ENCODE measurements at regions not wholly inside any gene's neighbourhood (a gene's known extent, or its start where the extent isn't known, plus 50 kb on each side); places are given as distances from the start of the nearest gene placed in this dataset.

- peaks cover 66% of the 10 kb centered on the region for H3K27me3 ChIP-seq (ENCODE audit: insufficient read depth, low read length)
- H3K4me1 ChIP-seq (ENCODE audit: insufficient read depth, low read length), result peaks cover 8% of the 10 kb centered on the region
- no peak overlapping the region for H3K4me3 ChIP-seq (ENCODE audit: low read length)
- H3K9me3 ChIP-seq (ENCODE audit: low read depth, low read length), result peaks cover 9% of the 10 kb centered on the region
Measured at GRCh38 chr9:89234205-89235067, 55.8 kb upstream of the SHC3 start.

GRCh38 chr9:89236955-89237573 is 58.4 kb upstream of the SHC3 start:
- no peaks in the 10 kb centered on the region for H3K9me3 ChIP-seq (ENCODE audit: low read depth, low read length)
- H3K4me3 ChIP-seq (ENCODE audit: low read length), result no peak overlapping the region
- H3K27me3 ChIP-seq (ENCODE audit: insufficient read depth, low read length), result peaks cover 54% of the 10 kb centered on the region
- peaks cover 8% of the 10 kb centered on the region for H3K4me1 ChIP-seq (ENCODE audit: insufficient read depth, low read length)

GRCh38 chr9:89238424-89238823 is 59.8 kb upstream of the SHC3 start:
- Histone ChIP-seq H3K27me3 (ENCODE audit: insufficient read depth, low read length) (peaks cover 45% of the 10 kb centered on the region), H3K4me1 (ENCODE audit: insufficient read depth, low read length) (peaks cover 8% of the 10 kb centered on the region), H3K9me3 (ENCODE audit: low read depth, low read length) (no peaks in the 10 kb centered on the region), H3K4me3 (ENCODE audit: low read length) (no peak overlapping the region)

- H3K4me1 ChIP-seq (ENCODE audit: insufficient read depth, low read length), result no peaks in the 10 kb centered on the region
- H3K9me3 ChIP-seq (ENCODE audit: low read depth, low read length), result no peaks in the 10 kb centered on the region
- no peak overlapping the region for H3K4me3 ChIP-seq (ENCODE audit: low read length)
- peaks cover 7% of the 10 kb centered on the region for H3K27me3 ChIP-seq (ENCODE audit: insufficient read depth, low read length)
Measured at GRCh38 chr9:89243296-89244061, 64.9 kb upstream of the SHC3 start.

- no peaks in the 10 kb centered on the region for H3K27me3 ChIP-seq (ENCODE audit: insufficient read depth, low read length)
- no peaks in the 10 kb centered on the region for H3K4me1 ChIP-seq (ENCODE audit: insufficient read depth, low read length)
- no peak overlapping the region for H3K4me3 ChIP-seq (ENCODE audit: low read length)
- H3K9me3 ChIP-seq (ENCODE audit: low read depth, low read length), result no peaks in the 10 kb centered on the region
Measured at GRCh38 chr9:89246840-89247239, 64.2 kb upstream of the CKS2 start.

GRCh38 chr9:89247431-89248353 is 63.3 kb upstream of the CKS2 start:
- H3K4me3 ChIP-seq (ENCODE audit: low read length), result no peak overlapping the region
- H3K9me3 ChIP-seq (ENCODE audit: low read depth, low read length), result no peaks in the 10 kb centered on the region
- H3K4me1 ChIP-seq (ENCODE audit: insufficient read depth, low read length), result no peaks in the 10 kb centered on the region
- no peaks in the 10 kb centered on the region for H3K27me3 ChIP-seq (ENCODE audit: insufficient read depth, low read length)

- Histone ChIP-seq H3K27me3 (ENCODE audit: insufficient read depth, low read length) (no peaks in the 10 kb centered on the region), H3K9me3 (ENCODE audit: low read depth, low read length) (no peaks in the 10 kb centered on the region), H3K4me1 (ENCODE audit: insufficient read depth, low read length) (no peaks in the 10 kb centered on the region), H3K4me3 (ENCODE audit: low read length) (no peak overlapping the region)
Measured at GRCh38 chr9:89249001-89249400, 62.0 kb upstream of the CKS2 start.

GRCh38 chr9:89252651-89253267 is 58.2 kb upstream of the CKS2 start:
- Histone ChIP-seq H3K9me3 (ENCODE audit: low read depth, low read length) (no peaks in the 10 kb centered on the region), H3K4me1 (ENCODE audit: insufficient read depth, low read length) (no peaks in the 10 kb centered on the region), H3K4me3 (ENCODE audit: low read length) (no peak overlapping the region), H3K27me3 (ENCODE audit: insufficient read depth, low read length) (no peaks in the 10 kb centered on the region)

GRCh38 chr9:89254058-89254772 is 56.8 kb upstream of the CKS2 start:
- no peaks in the 10 kb centered on the region for H3K27me3 ChIP-seq (ENCODE audit: insufficient read depth, low read length)
- H3K4me1 ChIP-seq (ENCODE audit: insufficient read depth, low read length), result no peaks in the 10 kb centered on the region
- no peaks in the 10 kb centered on the region for H3K9me3 ChIP-seq (ENCODE audit: low read depth, low read length)
- H3K4me3 ChIP-seq (ENCODE audit: low read length), result no peak overlapping the region

GRCh38 chr9:89254773-89255125 is 56.2 kb upstream of the CKS2 start:
- no peaks in the 10 kb centered on the region for H3K9me3 ChIP-seq (ENCODE audit: low read depth, low read length)
- H3K4me1 ChIP-seq (ENCODE audit: insufficient read depth, low read length), result no peaks in the 10 kb centered on the region
- H3K4me3 ChIP-seq (ENCODE audit: low read length), result no peak overlapping the region
- no peaks in the 10 kb centered on the region for H3K27me3 ChIP-seq (ENCODE audit: insufficient read depth, low read length)

- Histone ChIP-seq H3K4me1 (ENCODE audit: insufficient read depth, low read length) (no peaks in the 10 kb centered on the region), H3K4me3 (ENCODE audit: low read length) (no peak overlapping the region), H3K27me3 (ENCODE audit: insufficient read depth, low read length) (no peaks in the 10 kb centered on the region), H3K9me3 (ENCODE audit: low read depth, low read length) (no peaks in the 10 kb centered on the region)
Measured at GRCh38 chr9:89256225-89256624, 54.8 kb upstream of the CKS2 start.

- H3K4me1 ChIP-seq (ENCODE audit: insufficient read depth, low read length), result no peaks in the 10 kb centered on the region
- no peaks in the 10 kb centered on the region for H3K27me3 ChIP-seq (ENCODE audit: insufficient read depth, low read length)
- H3K9me3 ChIP-seq (ENCODE audit: low read depth, low read length), result no peaks in the 10 kb centered on the region
- H3K4me3 ChIP-seq (ENCODE audit: low read length), result no peak overlapping the region
Measured at GRCh38 chr9:89256642-89257041, 54.4 kb upstream of the CKS2 start.

- H3K4me3 ChIP-seq (ENCODE audit: low read length), result no peak overlapping the region
- H3K4me1 ChIP-seq (ENCODE audit: insufficient read depth, low read length), result no peaks in the 10 kb centered on the region
- H3K9me3 ChIP-seq (ENCODE audit: low read depth, low read length), result no peaks in the 10 kb centered on the region
- H3K27me3 ChIP-seq (ENCODE audit: insufficient read depth, low read length), result no peaks in the 10 kb centered on the region
Measured at GRCh38 chr9:89260525-89260924, 50.5 kb upstream of the CKS2 start.
